NCI-H1092 treated with DMSO at 0.1 percent for 48 hours (cell line): ENCODE measurements at regions not wholly inside any gene's neighbourhood (a gene's known extent, or its start where the extent isn't known, plus 50 kb on each side); places are given as distances from the start of the nearest gene placed in this dataset.

ENCODE experiments used
- DNase-seq: peaks from one replicate; lab custom pipeline; 2025; lab: John Stamatoyannopoulos, UW

- DNase-seq, result no peak
These were observed 392.2 kb downstream of the ETS1 start for GRCh38 chr11:128195057-128195751.

- no peak for DNase-seq
These were observed 393.1 kb downstream of the ETS1 start for GRCh38 chr11:128194216-128194615.

- no peak for DNase-seq
These were observed 393.7 kb downstream of the ETS1 start for GRCh38 chr11:128193615-128194014.

GRCh38 chr11:128190312-128190711 is 397.0 kb downstream of the ETS1 start:
- no peak for DNase-seq

- DNase-seq, result no peak
These were observed 397.5 kb downstream of the ETS1 start for GRCh38 chr11:128189823-128190222.

GRCh38 chr11:128188346-128189004 is 398.9 kb downstream of the ETS1 start:
- no peak for DNase-seq

GRCh38 chr11:128187835-128188234 is 399.5 kb downstream of the ETS1 start:
- no peak for DNase-seq

GRCh38 chr11:128187377-128187776 is 400.0 kb downstream of the ETS1 start:
- no peak for DNase-seq

- DNase-seq, result no peak
These were observed 402.4 kb downstream of the ETS1 start for GRCh38 chr11:128184981-128185380.

- no peak for DNase-seq
These were observed 404.5 kb downstream of the ETS1 start for GRCh38 chr11:128182844-128183243.

- DNase-seq, result no peak
These were observed 405.4 kb downstream of the ETS1 start for GRCh38 chr11:128181984-128182383.

- no peak for DNase-seq
These were observed 406.3 kb downstream of the ETS1 start for GRCh38 chr11:128181088-128181480.

- no peak for DNase-seq
These were observed 406.8 kb downstream of the ETS1 start for GRCh38 chr11:128180441-128181087.

- DNase-seq, result no peak
These were observed 407.8 kb downstream of the ETS1 start for GRCh38 chr11:128179512-128179911.

GRCh38 chr11:128179039-128179438 is 408.3 kb downstream of the ETS1 start:
- peak; percentile 42 for DNase-seq

GRCh38 chr11:128174465-128175291 is 412.7 kb downstream of the ETS1 start:
- DNase-seq, result no peak

- DNase-seq, result peak; percentile 80
These were observed 415.1 kb downstream of the ETS1 start for GRCh38 chr11:128172046-128172878.

- DNase-seq, result no peak
These were observed 415.9 kb downstream of the ETS1 start for GRCh38 chr11:128171506-128171905.

GRCh38 chr11:128165572-128165971 is 421.8 kb downstream of the ETS1 start:
- DNase-seq, result no peak

GRCh38 chr11:128164080-128164741 is 423.1 kb downstream of the ETS1 start:
- no peak for DNase-seq

GRCh38 chr11:128161994-128162393 is 425.4 kb downstream of the ETS1 start:
- no peak for DNase-seq
